ENCODE measurements at regions not wholly inside any gene's neighbourhood (a gene's known extent, or its start where the extent isn't known, plus 50 kb on each side); places are given as distances from the start of the nearest gene placed in this dataset.

GRCh38 chr6:9957215-9957759, 457.6 kb downstream of the TFAP2A start:
- no peak for ATAC-seq

DNA sequence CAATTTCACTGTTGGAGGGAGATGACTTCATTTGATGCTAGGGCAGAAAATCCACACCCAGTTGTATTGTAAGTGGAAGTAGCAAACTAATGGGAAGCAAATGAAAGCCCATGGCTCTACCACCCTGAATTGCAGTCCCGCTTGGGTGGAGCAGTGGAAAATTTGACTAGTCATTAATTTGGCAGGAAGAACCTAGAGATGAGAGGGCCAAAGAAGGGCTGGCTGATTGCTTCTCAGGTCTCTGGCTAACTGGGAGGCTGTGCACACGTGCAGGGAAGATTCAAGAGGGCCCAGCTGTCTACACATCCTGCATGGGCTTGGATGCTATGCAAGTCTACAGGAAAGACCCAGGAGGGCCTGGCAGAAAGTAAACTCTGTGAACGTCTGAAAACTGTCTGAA, 466.2 kb downstream of the TFAP2A start:
- no peak for ATAC-seq
- no peak for DNase-seq (ENCODE audit: low spot score)

More at GRCh38 chr6:9957215-9957759, 457.6 kb downstream of the TFAP2A start:
- no peak for DNase-seq (ENCODE audit: low spot score)

GRCh38 chr6:9943986-9944385, 470.9 kb downstream of the TFAP2A start:
- DNase-seq (ENCODE audit: low spot score): no peak
- ATAC-seq: no peak

GRCh38 chr6:9943026-9943425, 471.8 kb downstream of the TFAP2A start:
- no peak for DNase-seq (ENCODE audit: low spot score)
- no peak for ATAC-seq

- ATAC-seq: no peak
- DNase-seq (ENCODE audit: low spot score): no peak
Measured at GRCh38 chr6:9942131-9942530, 472.7 kb downstream of the TFAP2A start.

GRCh38 chr6:9938801-9939200, 476.1 kb downstream of the TFAP2A start:
- ATAC-seq: no peak
- DNase-seq (ENCODE audit: low spot score): no peak

GRCh38 chr6:9937031-9937763, 477.7 kb downstream of the TFAP2A start:
- no peak for DNase-seq (ENCODE audit: low spot score)
- ATAC-seq: no peak

GRCh38 chr6:9936551-9936950, 478.3 kb downstream of the TFAP2A start:
- no peak for ATAC-seq
- DNase-seq (ENCODE audit: low spot score): no peak

GRCh38 chr6:9933677-9934076, 481.2 kb downstream of the TFAP2A start:
- ATAC-seq (no peak), DNase-seq (ENCODE audit: low spot score) (no peak)

DNA sequence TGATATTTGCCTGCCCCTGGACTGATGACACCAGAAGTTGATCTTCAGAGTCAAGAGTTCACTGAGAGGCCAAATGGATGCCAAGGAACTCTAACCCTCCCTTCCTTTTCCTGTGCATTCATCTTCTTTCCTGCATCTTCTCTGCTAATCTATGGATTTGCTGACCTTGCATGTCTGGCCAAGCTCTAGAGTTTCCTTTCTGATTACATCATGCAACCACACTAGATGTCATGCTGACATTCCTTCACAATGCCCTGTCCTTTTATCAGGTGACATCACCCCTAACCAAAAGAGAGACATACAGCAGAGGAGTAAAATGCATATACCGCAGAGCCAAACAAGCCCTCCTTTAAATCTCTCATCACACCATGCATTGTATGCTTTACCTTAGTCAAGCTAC, 487.6 kb downstream of the TFAP2A start:
- ATAC-seq: no peak
- DNase-seq (ENCODE audit: low spot score): no peak

GRCh38 chr6:9924971-9925370, 489.9 kb downstream of the TFAP2A start:
- DNase-seq (ENCODE audit: low spot score) (no peak), ATAC-seq (no peak)

GRCh38 chr6:9921366-9921765, 493.5 kb downstream of the TFAP2A start:
- ATAC-seq (no peak), DNase-seq (ENCODE audit: low spot score) (no peak)

- no peak for ATAC-seq
Measured at GRCh38 chr6:9914951-9915350, 499.9 kb downstream of the TFAP2A start.

DNA sequence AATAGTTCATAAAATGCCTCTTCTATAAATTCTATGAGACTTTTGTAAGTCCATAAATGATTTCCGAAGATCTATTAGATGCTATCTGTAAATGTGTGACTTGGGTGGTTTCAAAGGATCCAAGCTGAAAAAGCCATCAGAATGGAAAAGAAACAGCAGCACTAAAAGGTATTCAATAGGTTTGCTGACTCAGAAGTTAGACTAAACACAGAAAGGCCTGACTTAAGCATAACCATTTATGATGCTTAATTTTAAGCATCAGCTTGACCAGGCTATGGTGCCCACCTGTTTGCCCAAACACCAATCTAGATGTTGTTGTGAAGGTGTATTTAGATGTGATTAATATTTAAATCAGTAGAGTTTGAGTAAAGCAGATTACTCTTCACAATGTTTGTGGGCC, 513.5 kb downstream of the TFAP2A start:
- DNase-seq (ENCODE audit: low spot score): no peak
- ATAC-seq: no peak

More at GRCh38 chr6:9914951-9915350, 499.9 kb downstream of the TFAP2A start:
- no peak for DNase-seq (ENCODE audit: low spot score)

DNA sequence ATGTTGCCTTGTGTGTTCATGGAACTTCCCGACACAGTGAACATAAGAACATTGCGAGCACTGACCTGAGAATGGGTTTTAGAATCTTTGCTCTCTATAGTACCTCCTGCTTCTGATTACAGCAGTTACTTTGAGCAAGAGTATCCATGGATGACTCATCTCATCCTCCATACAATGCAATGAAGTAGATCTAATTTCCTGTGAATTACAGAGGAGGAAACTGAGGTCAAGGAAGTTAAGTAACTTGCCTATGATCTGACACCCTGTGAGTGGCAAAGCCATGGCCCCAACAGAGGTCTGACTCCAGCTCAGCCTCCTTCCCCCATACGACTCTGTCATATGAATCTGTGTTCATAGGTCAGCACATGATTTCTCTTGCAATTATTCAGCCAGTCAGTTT, 518.1 kb downstream of the TFAP2A start:
- DNase-seq (ENCODE audit: low spot score) (no peak), ATAC-seq (no peak)

- DNase-seq (ENCODE audit: low spot score) (no peak), ATAC-seq (no peak)
Measured at GRCh38 chr6:9890893-9891292, 524.0 kb downstream of the TFAP2A start.

DNA sequence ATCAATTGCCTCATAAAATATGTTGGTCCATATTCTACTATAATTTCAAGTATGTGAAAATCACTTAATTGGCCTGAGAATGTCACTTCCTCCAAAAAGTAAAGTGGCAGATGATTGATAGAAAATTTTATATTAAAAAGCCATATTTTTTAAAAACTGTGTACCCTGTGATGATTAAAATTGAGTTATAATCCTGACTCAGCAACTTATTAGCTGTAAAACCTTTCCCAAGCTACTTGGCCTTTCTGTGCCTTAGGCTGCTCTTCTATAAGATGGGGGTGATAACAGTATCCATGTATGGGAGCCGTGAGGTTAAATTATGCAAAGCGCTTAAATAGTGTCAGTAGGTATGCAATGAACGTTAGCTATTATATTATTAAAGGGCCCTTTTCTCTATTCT, 524.4 kb downstream of the TFAP2A start:
- DNase-seq (ENCODE audit: low spot score) (no peak), ATAC-seq (no peak)

GRCh38 chr6:9878535-9878934, 536.3 kb downstream of the TFAP2A start:
- ATAC-seq (no peak), DNase-seq (ENCODE audit: low spot score) (no peak)

DNA sequence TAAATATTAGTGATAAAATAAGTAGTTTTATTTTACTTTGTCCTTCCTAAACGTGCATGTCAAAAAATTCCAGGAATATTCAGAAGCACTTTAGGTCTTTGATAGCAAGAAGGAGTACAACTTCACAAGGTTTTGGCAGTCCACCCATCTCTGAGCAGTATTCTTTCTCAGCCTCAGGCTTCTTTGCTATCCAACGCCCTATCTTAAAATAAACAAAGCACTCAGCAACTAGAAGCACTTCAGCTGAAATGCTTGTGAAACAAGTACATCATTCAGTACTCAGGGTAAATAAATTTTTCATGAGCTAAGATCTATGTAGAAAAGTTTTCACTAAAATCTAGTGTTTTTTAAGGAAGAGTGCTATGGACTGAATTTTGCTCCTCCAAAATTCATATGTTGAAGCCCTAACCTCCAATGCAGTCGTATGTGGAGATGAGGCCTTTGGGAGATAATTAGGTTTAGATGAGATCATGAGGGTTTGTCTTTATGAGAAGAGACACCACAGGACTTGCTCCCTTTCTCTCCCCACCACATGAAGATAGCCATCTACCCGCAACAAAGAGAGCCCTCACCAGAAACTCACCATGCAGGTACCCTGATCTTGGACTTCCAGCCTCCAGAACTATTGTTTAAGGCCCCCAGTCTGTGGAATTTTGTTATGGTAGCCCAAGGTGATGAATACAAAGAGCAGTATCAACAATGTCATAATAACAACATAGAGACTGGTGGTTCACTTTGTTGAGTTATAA, 539.1 kb downstream of the TFAP2A start:
- ATAC-seq: no peak
- no peak for DNase-seq (ENCODE audit: low spot score)

- ATAC-seq: no peak
- DNase-seq (ENCODE audit: low spot score): no peak
Measured at GRCh38 chr6:9862603-9863167, 552.2 kb downstream of the TFAP2A start.

DNA sequence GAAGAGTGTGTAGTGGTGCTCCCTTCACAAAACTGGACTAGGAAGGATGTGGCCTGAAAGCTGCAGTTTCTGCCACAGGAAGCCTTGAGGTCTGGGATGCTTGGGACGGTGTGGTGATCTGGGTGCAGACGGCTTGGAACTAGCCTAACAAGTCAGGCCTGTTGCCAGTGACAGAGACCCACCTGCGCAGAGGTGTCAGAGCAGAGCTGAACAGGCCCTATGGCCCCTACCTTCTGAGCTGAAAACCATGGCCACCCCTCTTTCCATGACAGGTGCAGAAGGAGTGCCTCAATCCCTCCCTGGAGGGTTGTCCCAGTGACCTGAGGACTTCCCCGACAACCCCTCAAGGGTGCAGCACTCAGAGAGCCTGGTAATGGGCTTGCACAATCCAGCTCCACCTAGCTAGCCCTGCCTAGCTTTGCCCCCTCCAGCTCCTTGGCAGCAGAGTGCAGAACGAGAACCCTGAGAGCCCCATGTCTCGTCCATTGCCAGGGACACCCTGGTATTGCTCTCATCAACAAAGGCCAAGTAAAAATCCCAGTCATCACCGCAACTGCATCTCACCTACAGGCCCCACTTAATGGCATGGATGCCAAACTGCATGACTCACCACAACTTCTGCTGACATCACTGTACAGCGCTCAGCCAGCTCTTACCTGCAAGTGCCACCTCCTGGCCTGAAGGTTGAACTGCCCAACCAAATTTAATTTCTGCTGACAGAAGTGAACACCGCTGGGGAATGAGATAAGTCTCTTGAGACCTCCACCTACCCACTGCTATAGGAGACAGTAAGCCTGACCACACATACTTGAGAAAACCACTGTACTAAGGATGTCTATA, 563.1 kb downstream of the TFAP2A start:
- ATAC-seq: peak; percentile 87

More for the DNA sequence above, 563.1 kb downstream of the TFAP2A start:
- DNase-seq (ENCODE audit: low spot score): peak; percentile 52
